GDM1 (cell line): ENCODE measurements at regions not wholly inside any gene's neighbourhood (a gene's known extent, or its start where the extent isn't known, plus 50 kb on each side); places are given as distances from the start of the nearest gene placed in this dataset.

ENCODE experiments used
- DNase-seq: peaks from one replicate; lab custom pipeline; 2025; lab: John Stamatoyannopoulos, UW

DNA sequence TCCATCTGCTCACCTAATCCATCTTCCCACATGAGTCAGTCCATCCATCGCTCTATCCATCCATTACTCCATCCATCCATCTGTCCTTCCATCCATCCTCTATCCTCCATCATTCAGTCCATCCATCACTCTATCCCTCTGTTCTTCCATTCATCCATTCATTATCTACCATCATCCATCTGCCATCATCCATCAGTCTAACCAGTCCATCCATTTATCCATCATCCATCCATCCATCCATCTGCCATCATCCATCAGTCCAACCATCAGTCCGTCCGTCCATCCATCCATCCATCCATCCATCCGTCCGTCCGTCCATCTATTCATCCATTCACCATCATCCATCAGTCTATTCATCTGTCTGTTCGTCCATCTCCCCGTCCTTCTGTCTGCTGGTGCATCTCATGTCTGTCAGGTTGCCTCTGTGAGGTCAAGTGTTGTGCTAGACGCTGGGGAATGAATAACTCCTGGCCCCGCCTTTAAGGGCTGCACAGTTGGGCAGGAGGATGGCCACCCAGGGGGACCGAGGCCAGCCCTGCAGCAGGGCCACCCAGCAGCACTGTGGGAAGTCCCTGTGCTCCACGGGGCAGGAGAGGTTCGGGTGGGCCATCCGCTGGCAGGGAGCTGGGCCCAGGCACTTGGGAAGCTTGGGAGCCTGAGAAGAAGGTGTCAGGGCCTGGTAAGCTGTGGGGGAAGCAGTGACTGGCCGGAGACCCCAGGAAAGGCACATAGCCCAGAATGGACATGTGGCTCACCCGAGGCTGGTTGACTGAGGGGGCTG, 137.1 kb downstream of the CTTN start:
- DNase-seq = no peak

DNA sequence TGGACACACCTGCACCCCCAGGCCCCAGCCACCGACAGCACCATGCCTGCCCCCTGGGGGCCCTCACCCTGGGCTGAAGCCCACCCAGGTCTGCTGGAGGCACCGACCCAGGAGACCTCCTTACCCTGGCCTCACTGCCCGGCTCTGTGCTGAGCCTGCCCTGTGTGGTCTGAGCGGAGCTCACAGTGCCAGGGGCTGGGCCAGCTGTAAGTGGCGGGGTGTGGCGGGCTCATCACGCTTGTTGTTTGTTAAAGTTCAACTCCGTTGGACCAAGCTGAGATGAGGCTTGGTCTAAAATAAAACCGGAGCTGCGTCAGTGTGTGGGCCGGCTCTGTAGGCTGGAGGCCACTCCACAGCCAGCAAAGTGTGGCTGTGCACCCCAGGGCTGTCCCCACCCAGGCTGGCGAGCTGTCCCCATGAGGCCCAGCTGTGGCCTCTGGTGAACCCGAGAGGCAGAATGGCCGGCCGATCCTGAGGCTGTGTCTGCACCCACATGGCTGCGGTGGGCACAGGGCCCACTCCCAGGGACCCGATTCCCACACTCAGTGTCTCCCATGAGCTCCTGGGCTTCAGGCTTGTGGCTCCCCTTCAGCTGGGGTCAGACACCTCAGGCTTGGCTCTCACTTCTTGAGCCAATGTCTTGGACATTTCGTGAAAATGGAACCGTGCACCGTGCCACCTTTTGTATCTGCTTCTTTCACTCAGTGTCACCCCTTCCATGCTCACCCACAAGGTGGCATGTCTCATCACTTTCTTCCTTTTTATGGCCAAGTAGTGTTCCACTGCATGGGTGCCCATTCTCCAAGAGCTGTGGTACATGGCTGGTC, 137.9 kb downstream of the CTTN start:
- no peak for DNase-seq

DNA sequence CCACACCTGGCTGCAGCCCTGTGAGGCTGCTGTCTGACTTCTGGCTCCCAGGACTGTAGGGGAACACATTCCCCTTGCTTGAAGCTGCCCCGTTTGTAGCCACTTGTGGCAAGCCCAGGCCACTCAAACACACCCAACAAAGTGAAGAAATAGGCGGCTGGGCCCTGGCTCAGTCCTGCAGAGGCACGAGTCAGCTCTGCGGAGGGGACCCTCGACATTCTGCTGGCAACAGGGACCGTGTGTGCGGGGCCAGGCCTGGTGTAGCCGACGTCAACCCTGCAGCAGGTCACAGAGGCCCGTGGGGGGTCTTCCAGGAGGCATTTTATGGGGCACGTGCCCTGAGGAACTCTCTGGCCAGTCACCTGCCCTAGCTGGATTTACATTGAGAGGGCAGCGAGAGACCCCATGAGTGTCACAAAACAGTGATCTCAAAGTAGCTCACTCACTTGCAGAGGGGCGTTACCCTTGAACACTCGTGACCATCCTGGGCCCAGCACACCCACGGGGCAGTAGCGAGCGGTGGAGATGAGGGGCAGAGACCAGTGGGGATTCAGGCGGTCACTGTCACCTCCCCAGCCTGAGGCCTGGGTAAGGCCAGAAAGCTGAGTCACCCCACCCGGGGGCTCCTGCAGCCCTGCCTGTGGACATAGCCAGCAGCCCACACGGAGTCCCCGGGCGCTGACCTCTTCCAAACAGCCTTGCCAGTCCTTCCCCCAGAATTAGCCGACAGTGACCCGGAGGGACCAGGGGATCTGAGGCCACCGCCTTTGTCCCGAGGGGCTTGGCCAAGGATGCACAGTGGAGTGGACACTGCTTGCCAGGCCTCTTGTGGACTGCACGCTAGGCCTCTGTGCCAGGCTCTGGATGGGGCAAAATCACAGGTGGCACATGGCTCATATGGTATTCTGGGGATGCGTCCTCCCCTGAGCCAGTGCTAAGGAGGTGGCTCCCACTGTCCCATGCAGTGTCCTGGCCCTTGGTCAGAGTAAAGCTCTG, 139.5 kb downstream of the CTTN start:
- no peak for DNase-seq

- no peak for DNase-seq
Measured at GRCh38 chr11:70538641-70539359, 140.5 kb downstream of the CTTN start.

- DNase-seq = no peak
Measured at GRCh38 chr11:70539360-70540095, 141.2 kb downstream of the CTTN start.

DNA sequence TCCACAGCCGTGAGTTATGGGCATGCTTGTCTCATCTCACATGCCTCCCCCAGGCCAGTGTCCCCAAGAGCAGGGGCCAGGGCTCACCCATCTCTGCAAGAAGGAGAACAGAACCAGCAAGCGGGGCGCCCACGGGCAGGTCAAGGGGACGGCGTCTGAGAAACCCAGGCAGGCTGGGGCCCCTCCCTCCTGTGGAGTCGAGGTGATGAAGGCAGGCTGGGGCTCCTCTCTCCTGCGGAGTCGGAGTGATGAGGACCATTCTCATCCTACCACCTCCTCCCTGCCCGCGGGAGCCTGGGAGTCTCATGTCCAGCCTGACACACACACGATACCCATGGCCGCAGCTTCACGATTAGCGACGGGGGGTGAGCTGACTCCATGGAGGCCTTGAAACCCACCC, 141.9 kb downstream of the CTTN start:
- DNase-seq = no peak

- no peak for DNase-seq
Measured at GRCh38 chr11:70541176-70541575, 142.8 kb downstream of the CTTN start.

DNA sequence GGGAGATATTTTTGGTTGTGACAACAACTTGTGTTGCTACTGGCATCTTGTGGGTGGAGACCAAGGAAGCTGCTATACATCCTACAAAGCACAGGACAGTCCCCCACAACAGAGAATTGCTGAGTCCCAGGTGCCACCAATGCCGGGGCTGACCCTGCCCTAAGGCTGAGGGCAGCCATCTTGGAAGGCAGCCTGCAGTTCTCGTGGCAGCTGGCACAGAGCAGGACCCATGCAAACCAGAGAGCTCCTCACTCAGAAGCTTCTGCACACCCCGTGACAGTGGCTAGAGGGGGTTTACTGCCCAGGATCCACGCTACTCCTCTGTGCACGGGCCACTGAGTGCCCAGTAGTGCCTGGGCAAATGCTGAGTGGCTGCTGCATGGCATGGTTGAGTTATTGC, 143.4 kb downstream of the CTTN start:
- no peak for DNase-seq

DNA sequence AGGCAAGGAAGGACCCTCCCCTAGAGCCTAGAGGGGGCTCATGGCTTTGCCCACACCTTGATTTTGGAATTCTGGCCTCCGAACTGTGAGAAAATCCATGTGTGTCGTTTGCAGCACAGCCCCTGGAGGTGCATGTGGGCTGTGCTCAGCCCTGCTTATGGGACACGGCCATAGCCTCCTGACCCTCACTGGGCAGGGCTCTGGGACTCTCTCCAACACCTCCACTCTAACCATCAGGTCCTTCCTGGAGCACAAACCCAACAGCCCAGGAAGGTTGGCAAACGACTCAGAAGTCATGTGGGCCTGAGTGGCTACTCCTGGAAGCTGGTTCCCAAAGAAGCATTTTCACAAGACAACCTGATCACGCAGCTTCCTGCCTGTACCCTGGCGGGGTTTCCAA, 144.1 kb downstream of the CTTN start:
- DNase-seq = no peak

GRCh38 chr11:70542811-70543210, 144.5 kb downstream of the CTTN start:
- DNase-seq = no peak

DNA sequence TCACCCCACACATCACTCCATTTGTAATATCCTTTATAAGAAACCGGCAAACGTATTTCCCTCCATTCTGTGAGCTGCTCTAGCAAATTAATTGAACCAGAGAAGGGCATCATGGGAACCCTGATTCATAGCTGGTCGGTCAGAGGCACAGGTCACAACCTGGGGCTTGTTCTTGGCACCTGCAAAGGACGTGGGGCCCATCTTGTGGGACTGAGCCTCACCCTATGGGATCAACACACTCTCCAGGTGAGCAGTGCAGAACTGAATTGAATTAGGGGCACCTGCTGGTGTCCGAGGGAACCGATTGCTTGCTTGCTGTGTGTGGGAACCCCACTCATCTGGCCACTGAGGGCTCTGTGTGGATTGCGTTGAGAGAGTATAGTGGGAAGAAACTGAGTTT, 145.3 kb downstream of the CTTN start:
- no peak for DNase-seq

DNA sequence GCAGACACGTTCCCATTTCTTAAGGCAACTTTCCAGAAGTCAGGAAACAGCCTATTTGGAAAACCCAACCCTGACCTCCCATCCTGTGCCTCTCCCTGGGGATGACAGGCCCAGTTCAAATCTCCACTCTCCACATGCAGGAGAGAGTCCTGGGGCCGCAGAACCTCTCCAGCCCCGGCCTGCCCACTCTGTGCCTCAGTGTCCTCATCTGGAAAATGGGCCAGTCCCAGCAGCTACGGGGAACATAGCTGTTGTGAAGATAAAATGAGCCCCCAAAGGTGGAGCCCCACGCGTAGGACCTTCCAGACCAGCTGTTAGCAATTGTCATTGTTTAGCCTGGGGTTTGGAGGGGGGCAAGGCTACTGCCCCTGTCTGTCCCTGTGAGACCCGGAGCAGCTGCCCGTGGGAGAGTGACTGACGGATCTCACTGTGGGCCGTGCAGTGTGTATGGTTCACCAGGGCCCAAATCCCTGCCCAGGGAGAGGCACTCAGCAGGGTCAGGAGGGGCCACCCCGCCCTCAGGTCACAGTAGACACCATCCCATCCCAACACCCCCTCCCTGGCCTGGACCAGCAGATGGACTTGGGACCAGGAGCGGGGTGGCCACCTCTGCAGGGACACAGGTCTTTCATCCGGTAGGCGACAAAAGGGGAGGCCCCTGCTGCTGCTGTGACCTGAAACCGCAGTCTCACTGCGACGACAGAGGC, 145.9 kb downstream of the CTTN start:
- no peak for DNase-seq

- no peak for DNase-seq
Measured at GRCh38 chr11:70544774-70545609, 146.7 kb downstream of the CTTN start.

- no peak for DNase-seq
Measured at GRCh38 chr11:70545610-70545912, 147.2 kb downstream of the CTTN start.

DNA sequence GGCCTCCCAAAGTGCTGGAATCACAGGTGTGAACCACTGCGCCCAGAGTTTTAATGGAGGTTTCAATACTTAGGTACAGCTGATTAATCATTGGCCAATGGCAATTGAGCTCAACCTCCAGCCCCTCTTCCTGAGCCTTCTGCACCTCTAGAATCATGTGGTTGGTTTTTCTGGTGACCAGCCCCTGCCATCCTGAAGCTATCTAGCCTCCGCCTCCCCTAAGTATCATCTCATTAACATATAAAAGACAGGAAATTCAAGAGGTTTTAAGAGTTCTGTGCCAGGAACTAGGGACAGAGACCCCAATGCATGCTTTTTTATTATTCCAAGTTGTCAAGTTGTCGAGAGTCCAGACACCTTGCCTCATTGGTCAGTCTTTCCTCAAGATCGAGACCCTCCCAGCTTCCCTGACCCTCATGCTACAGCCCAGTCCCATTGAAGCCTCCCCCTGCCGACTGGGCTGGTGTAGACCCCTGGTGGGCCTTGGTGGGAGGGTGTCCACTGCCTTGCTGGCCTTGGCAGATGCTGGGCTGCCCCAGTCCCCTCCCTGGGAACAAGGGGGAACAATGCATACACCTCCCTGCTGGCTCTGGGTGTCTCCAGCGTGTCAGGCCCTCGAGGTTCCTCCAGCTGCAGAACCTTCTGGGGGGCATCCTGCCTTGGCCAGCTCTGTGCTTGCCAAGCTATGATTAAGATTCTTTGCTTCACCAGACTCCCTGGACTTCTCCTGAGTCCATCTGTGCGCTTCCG, 148.0 kb downstream of the CTTN start:
- DNase-seq = no peak

DNA sequence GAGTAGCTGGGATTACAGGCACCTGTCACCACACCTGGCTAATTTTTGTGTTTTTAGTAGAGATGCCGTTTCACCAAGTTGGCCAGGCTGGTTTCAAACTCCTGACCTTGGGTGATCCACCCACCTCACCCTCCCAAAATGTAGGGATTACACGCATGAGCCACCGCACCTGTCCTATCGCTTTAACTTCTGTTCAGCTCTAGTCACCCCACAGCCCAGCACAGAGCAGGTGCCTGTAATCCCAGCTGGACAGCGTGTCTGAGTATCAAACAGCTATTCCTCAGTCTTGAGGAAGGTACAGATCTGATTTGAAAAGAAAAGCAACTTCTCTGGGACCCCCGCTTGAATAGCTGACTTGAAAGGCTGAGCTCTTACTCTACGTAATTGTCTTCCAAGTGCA, 149.1 kb downstream of the CTTN start:
- DNase-seq = no peak

- no peak for DNase-seq
Measured at GRCh38 chr11:70547821-70548670, 149.7 kb downstream of the CTTN start.

GRCh38 chr11:70548976-70549375, 150.6 kb downstream of the CTTN start:
- no peak for DNase-seq
